Liver (tissue), 3 donors: ENCODE measurements at regions not wholly inside any gene's neighbourhood (a gene's known extent, or its start where the extent isn't known, plus 50 kb on each side); places are given as distances from the start of the nearest gene placed in this dataset.

Source experiments
- ATF3 ChIP-seq: IDR thresholded peaks from 2 replicates; pipeline ENCODE4 v1.6.1; 2016; ENCODE audit warnings: antibody characterized with exemption
- CTCF ChIP-seq: fragments of 150-350 bp; IDR thresholded peaks from 2 replicates; pipeline ENCODE4 v1.5.1; 2017; ENCODE audit warnings: improper control_type of control experiment, low read depth, low read length; ENCODE audit not compliant: missing input control
- EGR1 ChIP-seq, 2 donors: IDR thresholded peaks; 2 replicates each; pipeline ENCODE4 v1.6.1; 2016 to 2018; ENCODE audit warnings: antibody characterized with exemption in 2 of 2, low read depth in 2 of 2
- GABPA ChIP-seq, 2 donors: IDR thresholded peaks in 1 of 2; conservative IDR thresholded peaks in 1 of 2; 2 replicates each; pipeline ENCODE4 v1.6.1; 2016; ENCODE audit warnings: antibody characterized with exemption in 2 of 2, mild to moderate bottlenecking in 1 of 2, moderate library complexity in 1 of 2
- HNF4G ChIP-seq: IDR thresholded peaks from 2 replicates; pipeline ENCODE4 v1.6.1; 2016; ENCODE audit warnings: antibody characterized with exemption
- JUND ChIP-seq, 2 donors: IDR thresholded peaks; 2 replicates each; pipeline ENCODE4 v1.6.1; 2016; ENCODE audit warnings: antibody characterized with exemption in 2 of 2
- RAD21 ChIP-seq, 2 donors: IDR thresholded peaks; 2 replicates each; pipeline ENCODE4 v1.6.1; 2016; ENCODE audit warnings: antibody characterized with exemption in 2 of 2, mild to moderate bottlenecking in 2 of 2
- RXRA ChIP-seq, 2 donors: IDR thresholded peaks; 2 replicates each; pipeline ENCODE4 v1.6.1; 2017 to 2018; ENCODE audit warnings: antibody characterized with exemption in 2 of 2, mild to moderate bottlenecking in 1 of 2
- SP1 ChIP-seq: IDR thresholded peaks from 2 replicates; pipeline ENCODE4 v1.6.1; 2018; ENCODE audit warnings: antibody characterized with exemption, mild to moderate bottlenecking
- TAF1 ChIP-seq: conservative IDR thresholded peaks from 2 replicates; pipeline ENCODE4 v1.6.1; 2016; ENCODE audit warnings: antibody characterized with exemption, mild to moderate bottlenecking
- YY1 ChIP-seq: IDR thresholded peaks from 2 replicates; pipeline ENCODE4 v1.6.1; 2016; ENCODE audit warnings: antibody characterized with exemption, mild to moderate bottlenecking
- donor health status: healthy.
- donor health status: healthy.

GRCh38 chr2:113831161-113831560 is 58.7 kb upstream of the ACTR3 start:
- TF ChIP-seq SP1 (no peak), ATF3 (no peak), RXRA (IDR thresholded peaks at IDR 0.05) (no peak), CTCF (no peak), JUND (IDR thresholded peaks at IDR 0.05) (no peak), TAF1 (no peak), HNF4G (no peak), EGR1 (IDR thresholded peaks at IDR 0.05; ENCODE audit: low read depth in 2 of 2) (no peak), GABPA (IDR thresholded peaks at IDR 0.05 in 1 of 2, conservative IDR thresholded peaks at IDR 0.05 in 1 of 2) (no peak), RAD21 (IDR thresholded peaks at IDR 0.05) (no peak), YY1 (no peak)
